22Rv1 (cell line): ENCODE measurements at regions not wholly inside any gene's neighbourhood (a gene's known extent, or its start where the extent isn't known, plus 50 kb on each side); places are given as distances from the start of the nearest gene placed in this dataset.

Experiments used
- H3K27ac ChIP-seq: fragments of 450-650 bp; 2 replicates; pipeline ENCODE4 v1.5.1; 2017
- ZFX ChIP-seq: fragments of 450-650 bp; IDR thresholded peaks from 2 replicates; pipeline ENCODE4 v1.6.1; 2017; ENCODE audit warnings: antibody characterized with exemption, borderline replicate concordance
- TF ChIP-seq, protein P1 (sequence below): fragments of 450-650 bp; IDR thresholded peaks from 2 replicates; pipeline ENCODE4 v1.5.1; 2017; ENCODE audit warnings: mild to moderate bottlenecking

- TF ChIP-seq, protein P1, sequence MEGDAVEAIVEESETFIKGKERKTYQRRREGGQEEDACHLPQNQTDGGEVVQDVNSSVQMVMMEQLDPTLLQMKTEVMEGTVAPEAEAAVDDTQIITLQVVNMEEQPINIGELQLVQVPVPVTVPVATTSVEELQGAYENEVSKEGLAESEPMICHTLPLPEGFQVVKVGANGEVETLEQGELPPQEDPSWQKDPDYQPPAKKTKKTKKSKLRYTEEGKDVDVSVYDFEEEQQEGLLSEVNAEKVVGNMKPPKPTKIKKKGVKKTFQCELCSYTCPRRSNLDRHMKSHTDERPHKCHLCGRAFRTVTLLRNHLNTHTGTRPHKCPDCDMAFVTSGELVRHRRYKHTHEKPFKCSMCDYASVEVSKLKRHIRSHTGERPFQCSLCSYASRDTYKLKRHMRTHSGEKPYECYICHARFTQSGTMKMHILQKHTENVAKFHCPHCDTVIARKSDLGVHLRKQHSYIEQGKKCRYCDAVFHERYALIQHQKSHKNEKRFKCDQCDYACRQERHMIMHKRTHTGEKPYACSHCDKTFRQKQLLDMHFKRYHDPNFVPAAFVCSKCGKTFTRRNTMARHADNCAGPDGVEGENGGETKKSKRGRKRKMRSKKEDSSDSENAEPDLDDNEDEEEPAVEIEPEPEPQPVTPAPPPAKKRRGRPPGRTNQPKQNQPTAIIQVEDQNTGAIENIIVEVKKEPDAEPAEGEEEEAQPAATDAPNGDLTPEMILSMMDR: no peak
- no peak for TF ChIP-seq ZFX
- H3K27ac ChIP-seq: no peak overlapping the region
Measured at GRCh38 chr12:13812168-13812567, 169.2 kb downstream of the GRIN2B start.

- TF ChIP-seq, protein P1: no peak
- no peak for TF ChIP-seq ZFX
- no peak overlapping the region for H3K27ac ChIP-seq
Measured at GRCh38 chr12:13811061-13811460, 170.3 kb downstream of the GRIN2B start.

- no peak for TF ChIP-seq ZFX
- TF ChIP-seq, protein P1: no peak
- H3K27ac ChIP-seq: no peak overlapping the region
Measured at GRCh38 chr12:13805041-13805440, 176.4 kb downstream of the GRIN2B start.

DNA sequence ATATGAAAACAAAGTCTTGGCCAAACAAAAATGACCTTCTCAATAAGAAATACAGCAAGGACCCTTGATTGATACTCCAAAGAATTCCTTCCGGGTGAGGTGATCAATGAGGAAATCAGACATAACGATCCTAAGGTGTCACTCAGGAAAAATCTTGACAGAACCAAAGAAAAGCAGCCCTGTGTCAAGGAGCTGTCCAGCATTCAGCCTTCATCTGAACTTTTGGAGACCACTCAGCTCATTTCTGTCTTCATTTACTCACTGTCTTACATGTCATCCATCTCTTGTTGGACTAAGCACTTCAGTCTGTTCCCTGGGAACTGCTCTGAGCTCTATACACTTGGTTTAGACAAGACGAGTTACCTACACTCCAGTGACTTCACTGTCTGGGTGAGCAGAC lies 179.9 kb downstream of the GRIN2B start:
- TF ChIP-seq, protein P1: no peak
- TF ChIP-seq ZFX: no peak
- no peak overlapping the region for H3K27ac ChIP-seq

DNA sequence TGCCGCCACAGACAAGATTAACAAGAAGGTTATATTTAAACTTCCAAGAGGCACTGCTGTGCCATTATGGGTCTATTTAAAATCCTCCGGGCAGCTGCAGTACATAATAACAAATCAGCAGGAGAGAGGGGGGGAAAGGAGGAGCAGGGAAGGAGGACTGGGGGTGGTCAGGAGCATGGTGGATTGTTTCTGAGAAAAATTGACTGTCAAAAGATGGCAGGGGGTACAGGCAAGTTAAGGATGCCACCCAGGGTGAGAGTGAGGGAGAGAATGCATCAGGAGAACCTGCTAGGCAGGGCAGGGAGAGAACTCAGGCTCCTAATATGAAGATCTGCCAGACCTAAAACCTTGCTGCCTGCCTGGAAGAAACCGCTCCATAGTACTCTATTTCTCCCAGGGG lies 181.8 kb downstream of the GRIN2B start:
- H3K27ac ChIP-seq: no peak overlapping the region
- TF ChIP-seq, protein P1: no peak
- TF ChIP-seq ZFX: no peak

DNA sequence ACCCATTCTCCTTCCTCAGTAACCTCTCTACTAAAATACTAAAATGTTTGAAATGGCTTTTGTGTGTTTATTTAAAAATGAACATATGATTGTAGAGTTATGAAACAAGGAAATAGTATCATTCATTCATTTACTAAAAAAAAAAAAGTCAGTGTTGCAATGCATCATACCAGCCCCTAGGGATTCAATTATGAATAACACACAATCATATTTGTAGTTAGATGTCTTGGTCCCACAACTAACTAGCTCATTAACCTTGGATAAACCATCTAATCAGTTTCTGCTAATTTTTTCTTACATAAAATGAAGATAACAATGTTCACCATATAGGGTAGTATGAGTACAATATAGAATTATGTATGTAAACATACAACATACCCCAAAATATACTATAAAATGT lies 183.2 kb downstream of the GRIN2B start:
- no peak overlapping the region for H3K27ac ChIP-seq
- no peak for TF ChIP-seq ZFX
- TF ChIP-seq, protein P1: no peak

- no peak for TF ChIP-seq ZFX
- TF ChIP-seq, protein P1: no peak
- H3K27ac ChIP-seq: no peak overlapping the region
Measured at GRCh38 chr12:13794706-13795105, 186.7 kb downstream of the GRIN2B start.
